Upper lobe of right lung (tissue), 1 donor: ENCODE measurements at regions not wholly inside any gene's neighbourhood (a gene's known extent, or its start where the extent isn't known, plus 50 kb on each side); places are given as distances from the start of the nearest gene placed in this dataset.

Source experiments
- ATAC-seq: fragments of 200-7000 bp; cut with Tn5 transposase; one replicate; pipeline ENCODE4 v1.9.1; 2020; ENCODE audit warnings: mild to moderate bottlenecking, moderate library complexity
- DNase-seq: peaks from one replicate; pipeline ENCODE4 v3.0.0-alpha.2; 2020
- H3K27ac ChIP-seq: fragments of 200-600 bp; one replicate; pipeline ENCODE4 v1.8.0; 2022
- H3K27me3 ChIP-seq: fragments of 200-600 bp; one replicate; pipeline ENCODE4 v1.8.0; 2022; ENCODE audit warnings: mild to moderate bottlenecking
- H3K36me3 ChIP-seq: fragments of 200-600 bp; one replicate; pipeline ENCODE4 v1.8.0; 2022
- H3K4me1 ChIP-seq: fragments of 200-600 bp; one replicate; pipeline ENCODE4 v1.8.0; 2022
- H3K4me3 ChIP-seq: fragments of 200-600 bp; one replicate; pipeline ENCODE4 v1.8.0; 2022; ENCODE audit warnings: mild to moderate bottlenecking
- H3K9me3 ChIP-seq: fragments of 200-600 bp; one replicate; pipeline ENCODE4 v1.8.0; 2022
- intact Hi-C: fragments of 100-400 bp; cut with DNase I; formaldehyde crosslinking; loops from one replicate; pipeline ENCODE4 v1.11.0; 2022
- TF ChIP-seq, protein P1 (sequence below): fragments of 200-600 bp; IDR thresholded peaks from one replicate; pipeline ENCODE4 v1.8.0; 2022; ENCODE audit warnings: antibody characterized with exemption
- donor health status: DM: no; HTN: yes; CAD: no; lungs with severe emphysema.

DNA sequence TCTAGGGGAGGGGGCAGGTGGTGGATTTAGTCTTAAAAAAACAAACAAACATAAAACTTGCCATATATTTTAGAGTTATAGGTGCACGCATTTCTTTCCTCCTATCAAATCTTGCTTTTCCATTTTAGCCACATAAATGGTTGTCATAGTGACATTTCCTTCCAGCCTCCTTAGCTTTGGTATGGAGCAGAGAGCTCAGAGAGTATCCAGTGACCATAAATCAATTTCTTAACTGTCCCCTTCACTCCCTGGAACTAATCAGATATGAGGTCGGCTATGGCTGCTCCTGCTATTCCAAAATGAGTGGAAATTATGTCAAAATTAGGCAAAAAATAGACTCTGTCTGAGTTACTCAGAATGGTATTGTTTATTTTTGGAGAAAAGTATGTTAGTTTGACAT is 164.5 kb downstream of the EBLN2 start:
- Histone ChIP-seq H3K4me3 (no peak overlapping the region), H3K9me3 (no peaks in the 10 kb centered on the region), H3K4me1 (no peaks in the 10 kb centered on the region), H3K36me3 (no peaks in the 10 kb centered on the region), H3K27ac (no peak overlapping the region), H3K27me3 (no peaks in the 10 kb centered on the region)
- TF ChIP-seq, protein P1, sequence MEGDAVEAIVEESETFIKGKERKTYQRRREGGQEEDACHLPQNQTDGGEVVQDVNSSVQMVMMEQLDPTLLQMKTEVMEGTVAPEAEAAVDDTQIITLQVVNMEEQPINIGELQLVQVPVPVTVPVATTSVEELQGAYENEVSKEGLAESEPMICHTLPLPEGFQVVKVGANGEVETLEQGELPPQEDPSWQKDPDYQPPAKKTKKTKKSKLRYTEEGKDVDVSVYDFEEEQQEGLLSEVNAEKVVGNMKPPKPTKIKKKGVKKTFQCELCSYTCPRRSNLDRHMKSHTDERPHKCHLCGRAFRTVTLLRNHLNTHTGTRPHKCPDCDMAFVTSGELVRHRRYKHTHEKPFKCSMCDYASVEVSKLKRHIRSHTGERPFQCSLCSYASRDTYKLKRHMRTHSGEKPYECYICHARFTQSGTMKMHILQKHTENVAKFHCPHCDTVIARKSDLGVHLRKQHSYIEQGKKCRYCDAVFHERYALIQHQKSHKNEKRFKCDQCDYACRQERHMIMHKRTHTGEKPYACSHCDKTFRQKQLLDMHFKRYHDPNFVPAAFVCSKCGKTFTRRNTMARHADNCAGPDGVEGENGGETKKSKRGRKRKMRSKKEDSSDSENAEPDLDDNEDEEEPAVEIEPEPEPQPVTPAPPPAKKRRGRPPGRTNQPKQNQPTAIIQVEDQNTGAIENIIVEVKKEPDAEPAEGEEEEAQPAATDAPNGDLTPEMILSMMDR: no peak
- ATAC-seq: no peak
- intact Hi-C loops: no loop called here
- no peak for DNase-seq

DNA sequence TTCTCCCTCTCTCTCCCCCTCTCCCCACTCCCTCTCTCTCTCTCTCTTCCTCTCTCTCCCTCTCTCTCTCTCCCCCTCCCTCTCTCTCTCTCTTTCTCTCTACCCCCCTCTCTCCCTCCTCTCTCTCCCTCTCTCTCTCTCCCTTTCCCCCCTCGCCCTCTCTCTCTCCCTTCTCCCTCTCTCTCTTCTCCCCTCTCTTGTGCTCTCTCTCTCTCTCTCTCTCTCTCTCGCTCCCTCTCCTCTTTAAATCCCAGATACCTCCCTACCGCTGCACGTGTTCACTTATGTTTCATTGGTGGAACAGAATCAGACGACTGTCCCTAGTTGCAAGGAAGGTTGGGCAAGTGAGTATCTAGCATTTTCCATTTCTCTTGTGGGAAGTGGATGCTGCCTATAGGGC is 166.5 kb downstream of the EBLN2 start:
- Histone ChIP-seq H3K27ac (no peak overlapping the region), H3K4me3 (no peak overlapping the region), H3K4me1 (no peaks in the 10 kb centered on the region), H3K36me3 (no peaks in the 10 kb centered on the region), H3K27me3 (no peaks in the 10 kb centered on the region), H3K9me3 (no peaks in the 10 kb centered on the region)
- ATAC-seq (no peak), DNase-seq (no peak)
- intact Hi-C loops: no loop called here
- TF ChIP-seq, protein P1: no peak

DNA sequence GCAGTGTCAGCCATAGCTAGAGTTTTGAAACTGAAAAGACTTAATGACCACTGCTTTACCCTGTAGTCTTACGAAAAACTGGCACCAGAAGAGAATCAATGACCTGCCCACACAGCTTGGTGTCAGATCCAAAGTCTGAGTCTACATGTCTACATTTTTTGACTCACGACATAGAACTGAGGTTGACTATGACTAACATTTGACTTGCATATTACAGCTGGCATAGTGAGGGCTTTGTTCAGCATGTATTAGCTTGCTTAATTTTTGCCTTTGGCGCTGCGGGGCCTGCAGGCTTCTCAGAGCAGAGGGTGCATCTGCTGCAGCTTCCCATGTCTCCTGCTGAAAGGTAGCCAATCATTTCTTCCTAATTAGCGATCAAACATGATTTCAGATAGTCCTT is 167.0 kb downstream of the EBLN2 start:
- intact Hi-C loops: no loop called here
- no peaks in the 10 kb centered on the region for H3K27me3 ChIP-seq
- TF ChIP-seq, protein P1: no peak
- no peak overlapping the region for H3K27ac ChIP-seq
- no peak overlapping the region for H3K4me3 ChIP-seq
- H3K4me1 ChIP-seq: no peaks in the 10 kb centered on the region
- no peaks in the 10 kb centered on the region for H3K36me3 ChIP-seq
- ATAC-seq: no peak
- H3K9me3 ChIP-seq: no peaks in the 10 kb centered on the region
- DNase-seq: no peak

DNA sequence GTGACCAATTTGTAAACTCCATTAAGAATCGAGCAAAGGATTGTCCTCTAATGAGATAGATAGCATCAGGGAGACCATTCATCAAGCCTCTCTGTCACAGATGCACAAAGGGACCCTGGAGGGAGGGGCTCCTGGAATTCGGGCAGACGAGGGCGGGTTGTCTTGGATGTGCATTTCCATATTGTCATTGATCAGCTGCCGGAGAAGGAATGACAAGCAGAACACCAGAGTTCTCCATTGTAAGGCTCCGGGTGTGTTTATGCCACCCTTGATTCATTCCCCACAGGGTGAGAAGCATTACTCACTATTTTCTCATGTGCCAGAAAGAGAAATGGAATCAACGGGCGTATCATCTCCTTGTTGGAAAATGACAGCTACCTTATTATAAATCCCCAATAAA is 167.5 kb downstream of the EBLN2 start:
- no peaks in the 10 kb centered on the region for H3K27me3 ChIP-seq
- no peaks in the 10 kb centered on the region for H3K36me3 ChIP-seq
- H3K4me1 ChIP-seq: no peaks in the 10 kb centered on the region
- no peak overlapping the region for H3K4me3 ChIP-seq
- no peaks in the 10 kb centered on the region for H3K9me3 ChIP-seq
- ATAC-seq (no peak), DNase-seq (no peak)
- intact Hi-C loops: no loop called here
- no peak overlapping the region for H3K27ac ChIP-seq
- TF ChIP-seq, protein P1: no peak

DNA sequence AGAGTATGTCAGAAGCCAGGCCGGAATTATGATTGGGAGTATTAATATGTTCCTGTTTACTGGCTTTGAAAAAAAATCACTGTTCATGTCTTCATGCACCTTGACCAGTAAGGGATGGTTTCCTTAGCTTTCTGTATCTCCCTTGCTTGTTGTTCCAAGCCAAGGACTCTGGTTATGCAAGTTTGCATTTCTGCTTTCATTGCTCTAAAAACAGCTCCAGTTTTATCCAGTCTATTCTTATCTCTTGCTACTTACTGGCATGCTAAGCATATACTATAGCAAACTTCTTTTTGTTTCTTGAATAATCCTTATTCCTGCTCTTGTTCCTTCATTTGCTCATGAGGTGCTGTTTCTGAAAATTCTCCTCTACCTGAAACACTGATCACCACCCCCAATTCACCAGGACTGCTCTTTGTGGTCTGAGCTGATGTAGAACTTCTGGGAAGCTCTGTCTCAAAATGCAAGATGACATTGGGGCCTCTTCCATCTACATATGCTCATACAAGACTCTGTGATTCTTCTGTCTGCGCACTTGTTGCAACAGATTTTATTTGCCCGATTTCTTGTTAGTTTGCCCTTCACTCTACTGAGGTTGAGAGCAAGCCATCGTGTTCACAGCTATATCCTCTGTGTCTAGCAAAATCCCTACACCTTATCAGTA is 173.0 kb downstream of the EBLN2 start:
- H3K9me3 ChIP-seq: no peaks in the 10 kb centered on the region
- DNase-seq (no peak), ATAC-seq (no peak)
- H3K27me3 ChIP-seq: no peaks in the 10 kb centered on the region
- intact Hi-C loops: no loop called here
- no peaks in the 10 kb centered on the region for H3K4me1 ChIP-seq
- no peaks in the 10 kb centered on the region for H3K36me3 ChIP-seq
- H3K4me3 ChIP-seq: no peak overlapping the region
- TF ChIP-seq, protein P1: no peak
- H3K27ac ChIP-seq: no peak overlapping the region

DNA sequence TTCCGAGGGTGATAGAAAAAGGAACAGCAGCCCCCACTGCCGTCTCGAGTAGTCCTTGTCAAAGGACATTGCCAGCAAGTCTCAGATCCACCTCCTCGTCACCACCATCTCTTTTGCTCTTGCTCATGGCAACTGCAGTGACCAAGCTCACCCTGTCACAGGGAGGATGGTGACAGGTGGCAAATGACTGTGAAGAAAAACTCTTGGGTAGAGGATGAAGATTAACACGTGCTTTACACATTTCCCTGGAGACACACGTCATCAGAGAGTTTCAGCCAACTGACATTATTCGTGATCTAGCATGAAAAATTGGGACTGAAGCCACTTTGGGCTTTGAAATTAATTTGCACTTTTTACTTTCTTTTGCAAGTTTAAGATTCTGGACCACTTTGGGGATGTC is 174.3 kb downstream of the EBLN2 start:
- intact Hi-C loops: no loop called here
- DNase-seq: no peak
- H3K27me3 ChIP-seq: no peaks in the 10 kb centered on the region
- H3K36me3 ChIP-seq: no peaks in the 10 kb centered on the region
- TF ChIP-seq, protein P1: no peak
- no peak overlapping the region for H3K4me3 ChIP-seq
- no peaks in the 10 kb centered on the region for H3K9me3 ChIP-seq
- no peak for ATAC-seq
- H3K27ac ChIP-seq: no peak overlapping the region
- H3K4me1 ChIP-seq: no peaks in the 10 kb centered on the region
